GM19395 (cell line): ENCODE measurements at regions not wholly inside any gene's neighbourhood (a gene's known extent, or its start where the extent isn't known, plus 50 kb on each side); places are given as distances from the start of the nearest gene placed in this dataset.
"Not testable (repeated sequence)": the region's sequence is repeated elsewhere in the genome, so short reads cannot be mapped to it uniquely, and the experiment has no call there.

Experiments used
- ATAC-seq: cut with Tn5 transposase; IDR thresholded peaks from one replicate; pipeline ENCODE4 v1.9.1; 2021; ENCODE audit warnings: mild to moderate bottlenecking, moderate library complexity; ENCODE audit not compliant: unreplicated experiment

- ATAC-seq = not testable (repeated sequence)
Measured at GRCh38 chr5:58308384-58308783, 151.5 kb downstream of the PLK2 start.

- no peak for ATAC-seq
Measured at GRCh38 chr5:58300346-58300895, 159.5 kb downstream of the PLK2 start.

DNA sequence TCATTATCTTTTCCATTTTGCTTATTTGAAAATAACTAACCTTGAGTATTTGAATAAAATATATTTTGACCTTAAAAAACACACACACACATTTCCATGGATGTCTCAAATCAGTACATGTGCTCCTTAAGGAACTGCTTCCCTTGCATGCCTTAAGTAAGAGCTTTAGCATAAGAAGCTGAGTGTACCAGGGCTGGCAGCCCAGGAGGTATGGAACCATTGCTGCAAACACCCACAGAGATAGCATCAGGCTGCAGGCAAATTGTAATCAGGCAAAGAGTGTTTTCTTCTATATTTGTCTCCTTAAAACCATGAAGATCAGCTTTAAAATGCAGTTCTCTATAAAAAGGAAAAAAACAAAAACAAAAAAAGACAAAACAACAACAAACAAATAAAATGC, 160.6 kb downstream of the PLK2 start:
- no peak for ATAC-seq

- ATAC-seq = peak; percentile 85
Measured at GRCh38 chr5:58294598-58295305, 165.1 kb downstream of the PLK2 start.

DNA sequence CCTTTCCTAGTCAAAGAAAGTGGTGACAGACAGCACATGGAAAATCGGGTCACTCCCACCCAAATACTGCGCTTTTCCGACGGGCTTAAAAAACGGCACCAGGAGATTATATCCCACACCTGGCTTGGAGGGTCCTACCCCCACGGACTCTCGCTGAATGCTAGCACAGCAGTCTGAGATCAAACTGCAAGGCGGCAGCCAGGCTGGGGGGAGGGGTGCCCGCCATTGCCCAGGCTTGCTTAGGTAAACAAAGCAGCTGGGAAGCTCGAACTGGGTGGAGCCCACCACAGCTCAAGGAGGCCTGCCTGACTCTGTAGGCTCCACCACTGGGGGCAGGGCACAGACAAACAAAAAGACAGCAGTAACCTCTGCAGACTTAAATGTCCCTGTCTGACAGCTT, 171.6 kb downstream of the PLK2 start:
- ATAC-seq = not testable (repeated sequence)

- ATAC-seq = no peak
Measured at GRCh38 chr5:58286741-58287140, 173.1 kb downstream of the PLK2 start.

GRCh38 chr5:58285900-58286299, 174.0 kb downstream of the PLK2 start:
- no peak for ATAC-seq

DNA sequence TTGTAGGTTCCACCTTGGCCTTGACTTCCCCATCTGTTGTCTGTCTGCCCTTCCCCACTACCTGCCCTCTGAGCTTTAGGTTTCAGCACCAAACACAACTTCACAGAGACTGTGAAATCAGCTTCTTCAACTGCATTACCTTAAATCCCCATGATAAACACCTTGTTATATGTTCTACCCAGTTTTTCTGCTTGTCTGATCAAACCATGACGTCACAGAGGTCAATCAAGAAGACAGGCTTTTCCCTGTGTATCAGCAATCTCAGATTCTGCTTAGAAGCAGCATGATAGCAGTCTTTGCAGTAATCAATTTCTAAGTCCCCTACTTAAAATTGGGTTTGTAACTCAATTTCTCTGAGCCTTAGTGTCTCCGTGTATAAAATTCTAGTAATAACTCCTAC, 175.0 kb downstream of the PLK2 start:
- ATAC-seq = no peak

- no peak for ATAC-seq
Measured at GRCh38 chr5:58281189-58281588, 178.7 kb downstream of the PLK2 start.

DNA sequence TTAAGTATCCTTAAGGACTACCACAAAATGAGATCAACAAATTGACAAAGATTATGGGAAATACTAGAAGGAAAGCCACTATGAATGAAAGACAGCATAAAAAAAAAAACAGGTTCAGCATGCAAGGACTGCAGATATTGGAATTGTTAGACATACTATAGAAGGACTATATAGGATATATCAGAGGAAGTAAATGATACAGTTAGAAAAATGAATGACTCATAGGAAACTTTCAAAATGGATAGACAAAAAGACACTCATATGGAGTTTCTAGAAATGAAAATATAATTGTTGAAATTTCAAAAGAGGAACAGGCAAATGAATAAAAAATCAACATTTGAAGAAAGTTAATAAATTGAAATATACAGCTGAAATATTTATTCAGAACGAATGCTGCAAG, 180.6 kb downstream of the PLK2 start:
- ATAC-seq = no peak

DNA sequence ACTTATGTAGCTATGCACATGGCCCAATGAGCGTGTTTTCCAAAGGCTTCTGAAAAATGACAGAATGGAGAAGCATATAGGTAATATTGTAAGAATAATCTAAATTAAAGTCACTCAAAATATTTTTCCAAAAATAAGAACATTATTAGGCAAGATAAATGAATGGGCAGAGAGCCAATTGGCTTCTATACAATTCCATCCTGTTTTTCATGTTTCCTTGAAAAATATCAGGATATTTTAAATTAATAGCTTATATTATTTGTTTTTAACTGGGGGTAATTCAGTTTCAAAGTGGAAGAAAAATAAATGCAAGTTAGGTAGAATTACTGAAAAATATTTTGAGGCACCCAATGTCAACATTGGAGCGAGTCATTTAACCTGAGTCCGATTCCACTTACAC, 183.5 kb downstream of the PLK2 start:
- no peak for ATAC-seq

GRCh38 chr5:58275516-58275915, 184.4 kb downstream of the PLK2 start:
- ATAC-seq = no peak

- ATAC-seq = no peak
Measured at GRCh38 chr5:58274191-58274590, 185.7 kb downstream of the PLK2 start.

DNA sequence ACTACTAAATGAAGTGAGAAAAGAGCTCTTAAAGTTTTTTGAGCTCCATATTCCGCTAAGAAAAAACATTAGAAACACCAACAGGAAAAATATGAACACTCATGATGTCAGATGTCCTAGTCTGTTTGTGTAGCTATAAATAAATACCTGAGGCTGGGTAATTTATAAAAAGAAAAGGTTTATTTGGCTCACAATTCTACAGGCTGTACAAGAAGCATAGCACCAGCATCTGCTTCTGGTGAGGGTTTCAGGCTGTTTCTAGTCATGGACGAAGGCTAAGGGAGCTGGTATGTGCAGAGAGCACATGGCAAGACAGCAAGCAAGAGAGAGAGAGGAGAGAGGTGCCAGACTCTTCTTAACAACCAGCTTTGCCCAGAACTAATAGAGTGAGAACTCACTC, 186.2 kb downstream of the PLK2 start:
- no peak for ATAC-seq

DNA sequence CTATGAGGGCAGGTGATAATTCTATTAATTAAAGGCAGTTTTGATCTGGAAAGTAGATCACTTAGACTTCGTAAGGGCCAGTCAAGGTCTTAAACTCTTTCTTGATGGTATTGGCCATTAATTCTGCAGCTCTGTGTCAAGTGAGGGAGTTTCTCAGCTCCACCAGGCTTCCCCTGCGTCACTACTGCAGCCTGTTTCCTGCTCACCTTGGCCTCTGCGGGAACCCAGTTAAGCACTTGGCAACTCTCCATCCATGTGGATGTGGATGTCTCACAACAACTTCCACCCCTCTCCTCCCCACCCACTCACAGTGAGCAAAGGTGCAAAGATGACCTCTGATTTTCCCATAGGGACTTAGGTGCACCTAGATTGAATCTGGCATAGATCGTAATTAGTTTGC, 191.6 kb downstream of the PLK2 start:
- no peak for ATAC-seq

DNA sequence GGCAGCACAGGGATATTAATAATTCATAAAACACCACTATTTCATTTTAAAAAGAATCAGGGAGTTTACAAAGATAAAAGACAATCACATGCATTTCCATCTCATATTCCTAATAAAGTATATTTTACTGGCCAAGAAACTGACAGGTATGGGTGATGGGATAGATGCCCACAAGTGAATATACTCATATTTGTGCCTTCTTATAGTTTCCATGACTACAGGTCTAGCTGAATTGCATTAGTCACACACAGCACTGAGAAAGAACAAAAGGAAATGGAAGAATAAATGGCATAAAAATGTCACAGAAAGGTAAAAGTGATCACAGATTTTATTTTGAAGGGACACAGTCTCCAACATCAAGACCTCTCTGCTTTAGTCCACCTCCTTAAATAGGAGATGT, 193.5 kb downstream of the PLK2 start:
- no peak for ATAC-seq

GRCh38 chr5:58265246-58265930, 194.5 kb downstream of the PLK2 start:
- ATAC-seq = no peak

GRCh38 chr5:58264276-58264675, 195.6 kb downstream of the PLK2 start:
- ATAC-seq = no peak

DNA sequence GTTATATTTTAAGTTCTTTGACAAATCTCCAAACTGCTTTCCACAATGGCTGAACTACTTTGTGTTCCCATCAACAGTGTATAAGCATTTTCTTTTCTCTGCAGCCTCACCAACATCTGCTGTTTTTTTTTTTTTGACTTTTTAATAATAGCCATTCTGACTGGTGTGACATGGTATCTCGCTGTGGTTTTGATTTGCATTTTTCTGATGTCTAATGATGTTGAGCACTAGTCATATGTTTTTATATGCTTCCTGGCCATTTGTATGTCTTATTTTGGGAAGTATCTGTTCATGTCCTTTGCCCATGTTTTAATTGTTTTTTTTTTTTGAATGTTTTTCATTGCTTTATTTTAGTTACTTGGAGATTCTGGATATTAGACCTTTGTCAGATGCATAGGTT, 196.6 kb downstream of the PLK2 start:
- no peak for ATAC-seq

DNA sequence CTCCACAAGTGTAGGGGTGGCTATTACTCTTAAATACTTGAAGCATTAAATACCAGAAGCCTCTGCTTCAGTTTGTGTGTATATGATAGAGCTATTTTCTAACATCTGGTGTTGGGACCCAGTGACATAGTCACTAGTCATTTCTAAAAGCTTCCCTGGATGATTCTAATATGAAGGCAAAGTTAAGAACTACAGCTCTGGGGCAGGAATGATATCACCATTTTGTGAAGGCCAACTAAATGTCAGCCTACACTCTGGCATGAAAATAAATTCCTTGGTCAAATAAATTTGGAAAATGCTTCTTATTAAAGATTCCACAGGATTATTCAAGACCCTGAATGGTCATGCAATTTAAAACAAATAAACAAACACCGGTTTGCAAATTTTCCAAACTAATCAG, 197.7 kb downstream of the PLK2 start:
- ATAC-seq = no peak

GRCh38 chr5:58261605-58262004, 198.3 kb downstream of the PLK2 start:
- ATAC-seq = no peak

GRCh38 chr5:58260243-58260642, 199.6 kb downstream of the PLK2 start:
- ATAC-seq = no peak
